SK-N-MC (cell line): ENCODE measurements at regions not wholly inside any gene's neighbourhood (a gene's known extent, or its start where the extent isn't known, plus 50 kb on each side); places are given as distances from the start of the nearest gene placed in this dataset.
"Not testable (repeated sequence)": the region's sequence is repeated elsewhere in the genome, so short reads cannot be mapped to it uniquely, and the experiment has no call there.

ENCODE experiments used
- EZH2 ChIP-seq: fragments of 200-600 bp; sonication (generic); IDR thresholded peaks from one replicate; pipeline ENCODE4 v1.6.1; 2017; ENCODE audit warnings: antibody characterized with exemption
- FOXP2 ChIP-seq: optimal IDR thresholded peaks from 2 replicates; pipeline ENCODE3; 2011; ENCODE audit warnings: mild to moderate bottlenecking, moderate library complexity; ENCODE audit not compliant: insufficient read depth; ENCODE audit errors: extremely low read length, control extremely low read depth
- POLR2AphosphoS5 ChIP-seq: IDR thresholded peaks from 2 replicates; pipeline ENCODE4 v1.6.1; 2012; ENCODE audit warnings: mild to moderate bottlenecking, low read depth, low read length, borderline replicate concordance

DNA sequence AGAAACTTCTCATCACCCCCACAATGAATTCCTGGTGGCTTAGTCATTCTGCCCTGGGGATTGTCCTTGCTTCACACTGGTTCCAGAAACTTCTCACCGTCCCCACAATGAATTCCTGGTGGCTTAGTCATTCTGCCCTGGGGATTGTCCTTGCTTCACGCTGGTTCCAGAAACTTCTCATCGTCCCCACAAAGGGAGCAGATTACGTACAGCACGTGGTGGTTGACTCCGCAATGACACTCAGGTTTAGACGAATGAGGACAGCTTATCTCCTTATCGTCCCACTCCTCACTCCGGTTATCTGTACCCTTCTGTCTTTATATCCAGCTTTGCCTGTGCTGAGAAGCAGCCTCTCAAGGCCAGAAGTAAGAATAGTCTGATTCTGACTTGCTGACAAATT, 273.4 kb downstream of the ASMT start:
- TF ChIP-seq EZH2, POLR2AphosphoS5, FOXP2: not testable (repeated sequence)
